ENCODE measurements at regions not wholly inside any gene's neighbourhood (a gene's known extent, or its start where the extent isn't known, plus 50 kb on each side); places are given as distances from the start of the nearest gene placed in this dataset.
"Not testable (repeated sequence)": the region's sequence is repeated elsewhere in the genome, so short reads cannot be mapped to it uniquely, and the experiment has no call there.

DNA sequence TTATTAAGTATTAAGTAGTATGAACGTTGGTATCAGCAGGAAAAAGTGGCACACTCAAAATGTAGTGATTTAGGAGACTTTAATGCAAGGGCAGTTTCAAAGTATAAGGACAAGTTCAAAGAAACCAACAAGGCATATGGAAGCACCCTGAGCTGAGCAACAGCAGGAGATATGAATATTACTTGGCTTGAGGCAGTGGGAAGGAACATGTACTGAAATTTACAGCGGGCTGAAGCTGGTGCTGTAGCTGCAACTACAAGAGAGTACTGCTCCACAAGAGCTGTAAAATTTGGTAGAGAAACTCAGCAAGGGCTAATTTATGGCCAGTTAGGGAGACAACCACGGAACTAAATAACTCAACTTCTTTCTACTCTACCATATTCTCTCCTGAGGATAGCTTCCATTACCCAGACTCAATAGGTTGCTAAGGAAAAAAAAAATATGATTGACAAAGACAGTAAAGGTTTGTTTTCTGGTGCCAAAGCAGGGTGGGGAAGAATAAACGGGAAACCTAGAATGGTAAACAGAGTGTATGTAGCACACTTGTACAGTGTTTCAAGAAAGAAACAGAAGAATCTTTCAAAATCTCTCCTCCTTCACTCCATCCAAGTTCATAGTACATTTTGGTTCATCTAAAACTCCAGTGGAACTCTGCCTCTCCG, 487.8 kb upstream of the MGAT4C start:
- no peak for DNase-seq

DNA sequence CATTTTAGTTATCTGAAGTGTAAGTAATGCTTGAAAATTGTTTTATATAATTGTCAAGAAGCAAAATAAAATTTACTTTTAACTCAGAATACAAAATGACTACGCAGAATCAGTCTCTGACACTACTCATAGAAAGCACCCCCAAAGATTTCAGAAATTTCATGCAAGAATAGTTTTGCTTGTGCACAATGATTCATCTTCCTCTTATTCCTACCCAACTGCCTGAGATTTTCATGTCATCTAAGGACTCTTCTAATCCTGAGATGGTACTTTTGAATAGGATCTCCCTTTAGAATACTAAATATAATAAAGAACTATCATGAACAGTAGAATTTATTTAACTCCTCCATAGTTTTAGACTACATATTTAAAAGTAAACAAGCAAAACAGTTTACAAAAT, 485.3 kb upstream of the MGAT4C start:
- no peak for DNase-seq

DNA sequence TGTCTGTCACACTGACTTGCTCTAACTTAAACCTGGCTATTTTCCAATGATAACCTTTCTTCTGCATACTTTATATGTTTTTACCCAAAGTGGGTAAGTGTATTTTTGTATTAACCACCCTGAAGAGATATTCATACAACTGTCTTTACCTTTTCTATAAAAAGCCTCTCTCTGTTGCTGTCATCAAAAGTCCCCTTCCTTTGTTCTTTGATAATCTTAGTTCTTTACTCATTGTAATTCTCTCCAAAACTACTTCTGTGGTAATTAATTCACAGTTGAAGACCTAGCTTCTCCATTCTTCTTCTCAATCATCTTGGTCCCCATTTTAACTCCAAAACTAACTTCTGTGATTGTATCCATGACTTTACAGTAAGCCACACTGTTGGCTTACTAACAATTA, 479.7 kb upstream of the MGAT4C start:
- DNase-seq: no peak

DNA sequence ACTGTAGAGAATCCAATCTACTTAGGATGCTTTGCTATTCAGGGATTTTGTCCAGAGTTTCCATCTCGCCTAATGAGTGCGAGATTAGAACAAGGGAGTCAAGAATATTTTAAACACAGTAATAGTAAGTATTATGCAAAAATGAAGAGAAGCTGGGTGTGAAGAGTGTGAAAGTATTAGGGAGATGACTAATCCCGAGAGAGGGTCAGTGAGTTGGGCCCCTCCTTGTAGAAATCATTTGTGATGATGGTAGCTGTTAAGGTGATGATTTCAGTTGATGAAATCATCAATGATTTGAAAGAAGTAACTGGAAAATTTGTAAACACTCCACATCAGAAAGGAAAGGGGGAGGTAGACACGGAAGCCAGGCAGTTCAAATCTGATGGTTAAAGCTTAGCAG, 478.9 kb upstream of the MGAT4C start:
- DNase-seq: no peak

DNA sequence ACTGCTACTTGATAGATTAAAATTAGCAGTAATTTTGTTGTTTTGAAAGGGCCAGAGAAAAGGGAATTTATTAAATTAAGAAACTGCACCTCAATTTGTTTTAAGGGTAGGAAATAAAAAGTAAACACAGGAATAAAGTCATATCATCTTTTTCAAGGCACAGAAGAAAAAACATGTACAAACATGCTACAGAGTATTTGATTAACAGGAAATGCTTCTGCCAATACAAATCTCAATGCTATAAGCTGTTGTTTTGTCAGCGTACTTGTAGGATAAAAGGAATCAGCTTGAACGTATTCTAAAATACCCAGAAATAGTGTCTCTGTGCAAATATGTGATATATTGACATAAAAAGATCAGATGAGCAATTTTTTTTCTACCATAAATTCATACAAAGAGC, 474.0 kb upstream of the MGAT4C start:
- DNase-seq: no peak

DNA sequence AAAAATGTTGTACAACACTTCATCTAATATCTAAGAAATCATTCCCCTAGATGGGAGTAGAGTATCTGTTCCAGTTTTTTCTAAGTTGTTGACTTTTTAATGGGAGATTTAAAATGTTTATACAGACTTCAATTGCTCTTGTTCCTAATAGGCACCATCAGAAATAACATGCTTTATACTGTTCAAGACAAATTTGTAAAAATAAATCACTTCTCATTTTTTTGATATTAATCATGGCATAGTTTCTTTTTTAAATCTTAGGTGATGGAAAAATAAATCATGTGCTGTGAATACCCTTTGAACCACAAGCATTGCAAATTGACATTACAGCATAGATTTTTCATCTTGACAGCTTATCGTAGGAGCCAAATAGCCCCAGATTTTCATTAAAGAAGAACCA, 473.5 kb upstream of the MGAT4C start:
- no peak for DNase-seq

DNA sequence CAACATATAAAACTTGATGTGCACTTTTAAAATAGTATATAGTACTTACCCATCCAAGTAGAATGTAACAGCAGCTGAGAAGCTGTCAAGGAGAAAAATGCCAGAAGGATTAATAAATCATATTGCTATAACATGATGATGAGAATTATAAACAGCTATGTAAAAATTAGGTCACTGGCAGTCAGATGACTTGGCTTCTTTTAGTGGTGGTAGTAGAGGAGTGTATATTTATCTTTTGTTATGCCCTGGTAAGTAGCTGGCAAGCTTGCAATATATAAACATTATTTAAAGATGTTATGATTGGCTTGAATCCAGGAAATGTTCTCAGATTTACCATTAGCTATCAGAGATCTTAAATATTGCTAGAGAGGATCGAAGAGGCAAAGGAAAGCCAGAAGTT, 471.0 kb upstream of the MGAT4C start:
- no peak for DNase-seq

DNA sequence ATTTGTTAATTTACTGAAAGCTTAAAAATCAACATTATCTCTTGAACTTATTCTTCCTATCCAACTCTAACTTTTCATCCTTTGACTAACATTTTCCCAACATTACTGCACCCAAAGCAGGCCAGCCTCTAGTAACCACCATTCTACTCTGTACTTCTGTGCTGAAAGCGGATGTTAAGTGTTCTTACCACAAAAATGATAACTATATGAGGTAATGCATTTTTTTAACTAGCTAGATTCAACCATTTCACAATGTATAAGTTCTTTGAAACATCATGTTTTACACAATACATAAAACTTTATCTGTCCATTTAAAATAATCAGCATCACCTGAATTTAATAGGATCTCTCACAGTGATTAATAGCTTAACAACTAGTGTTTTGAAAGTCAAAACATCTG, 468.5 kb upstream of the MGAT4C start:
- no peak for DNase-seq

DNA sequence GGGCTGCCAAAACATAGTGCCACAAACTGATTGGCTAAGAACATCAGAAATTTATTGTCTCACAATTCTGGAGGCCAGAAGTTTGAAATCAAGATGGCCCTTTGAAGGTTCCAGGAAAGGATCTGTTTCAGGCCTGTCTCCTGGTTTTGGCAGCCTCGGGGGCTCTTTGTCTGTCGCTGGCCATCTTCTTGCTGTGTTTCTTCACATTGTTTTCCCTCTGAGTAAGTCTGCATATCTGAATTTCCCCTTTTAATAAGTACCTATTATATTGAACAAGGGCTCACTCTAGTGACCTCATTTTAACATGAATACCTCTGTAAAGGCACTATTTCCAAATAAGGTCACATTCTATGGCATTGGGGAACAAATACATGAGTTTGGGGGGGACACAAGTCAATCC, 467.1 kb upstream of the MGAT4C start:
- no peak for DNase-seq

DNA sequence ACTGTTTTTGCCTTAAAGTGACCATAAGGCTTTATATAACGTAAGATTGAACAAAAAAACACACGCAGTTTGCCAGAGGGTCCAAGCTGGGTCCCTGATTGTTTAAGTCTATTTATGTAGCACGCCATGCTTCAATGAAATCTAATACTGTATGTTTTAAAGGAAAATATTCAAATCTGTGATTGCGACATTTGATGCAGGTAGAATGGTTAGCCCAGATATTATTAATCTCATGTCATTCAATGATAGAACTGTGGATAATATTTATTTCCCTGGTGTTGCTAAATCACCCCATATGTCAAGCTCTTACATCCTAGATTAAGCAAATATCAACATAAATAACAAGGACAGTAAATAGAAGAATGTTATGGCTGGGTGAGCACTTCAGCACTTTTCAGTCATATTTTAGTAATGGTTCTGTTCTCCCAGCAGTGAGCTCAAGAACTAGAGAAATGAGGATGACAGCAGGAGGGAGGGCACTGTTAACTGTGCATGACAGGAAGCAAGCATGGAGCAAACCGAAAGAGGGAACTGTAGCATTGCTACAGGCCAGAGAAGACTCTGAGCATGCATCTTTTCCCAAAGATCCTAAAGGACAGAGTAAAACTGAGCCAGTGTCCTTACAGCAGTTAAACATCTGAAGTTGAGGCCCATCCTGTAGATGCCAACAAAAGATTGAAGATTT, 465.7 kb upstream of the MGAT4C start:
- DNase-seq: no peak

DNA sequence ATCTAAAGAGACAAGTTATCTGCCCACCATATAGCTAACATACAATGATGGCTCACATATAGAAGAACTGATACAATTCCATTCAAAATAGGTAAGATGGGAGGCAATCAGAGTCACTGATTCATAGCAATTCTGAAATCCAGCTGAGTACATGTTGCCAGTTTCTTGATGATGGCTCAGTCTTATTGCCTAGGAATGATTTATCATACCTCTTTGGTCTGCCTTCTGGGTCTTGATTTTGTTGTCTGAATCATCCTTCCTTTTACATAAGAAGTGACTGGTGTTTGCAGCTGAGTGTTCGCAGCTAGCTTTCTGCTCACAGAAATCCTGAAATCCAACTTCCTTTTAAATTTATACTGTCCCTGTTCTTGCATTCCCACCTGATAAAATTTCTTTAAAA, 463.2 kb upstream of the MGAT4C start:
- DNase-seq: no peak

DNA sequence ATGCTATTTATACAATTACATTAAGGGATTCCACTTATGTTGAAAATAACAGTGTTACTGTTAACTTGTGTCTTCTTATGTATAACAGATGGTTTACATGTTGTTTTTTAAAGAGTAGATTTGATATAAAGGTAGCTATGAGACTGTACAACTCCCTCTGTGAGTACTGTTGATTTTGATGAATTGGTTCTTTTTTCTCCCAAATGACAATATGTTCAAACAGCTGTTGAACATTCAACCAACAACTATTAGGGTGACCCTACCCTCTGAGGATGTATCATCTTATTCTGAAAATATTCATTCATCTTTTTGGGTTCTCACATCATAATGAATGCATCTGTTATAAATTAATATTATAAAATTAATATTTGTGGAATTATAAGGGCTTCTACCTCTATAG, 456.9 kb upstream of the MGAT4C start:
- no peak for DNase-seq

DNA sequence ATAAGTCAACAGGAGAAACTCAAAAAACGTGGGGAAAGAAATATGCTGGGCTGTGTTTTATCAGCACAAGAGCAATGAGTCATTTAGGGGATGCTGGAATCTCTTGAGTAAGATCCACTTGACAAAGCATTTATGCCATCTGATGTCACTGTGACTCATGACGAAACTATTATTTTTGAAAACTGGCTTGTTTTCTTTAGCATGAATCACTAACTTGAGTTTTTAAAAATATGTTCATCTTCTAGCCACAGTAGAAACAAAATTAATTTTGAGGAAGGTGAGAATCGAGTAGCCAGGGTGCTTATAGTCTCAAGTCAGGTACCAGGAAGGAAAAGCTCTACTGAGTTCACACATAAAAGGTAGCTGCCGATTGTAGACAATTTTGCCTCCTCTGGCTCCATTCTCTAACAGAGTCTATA, 456.2 kb upstream of the MGAT4C start:
- DNase-seq: no peak

DNA sequence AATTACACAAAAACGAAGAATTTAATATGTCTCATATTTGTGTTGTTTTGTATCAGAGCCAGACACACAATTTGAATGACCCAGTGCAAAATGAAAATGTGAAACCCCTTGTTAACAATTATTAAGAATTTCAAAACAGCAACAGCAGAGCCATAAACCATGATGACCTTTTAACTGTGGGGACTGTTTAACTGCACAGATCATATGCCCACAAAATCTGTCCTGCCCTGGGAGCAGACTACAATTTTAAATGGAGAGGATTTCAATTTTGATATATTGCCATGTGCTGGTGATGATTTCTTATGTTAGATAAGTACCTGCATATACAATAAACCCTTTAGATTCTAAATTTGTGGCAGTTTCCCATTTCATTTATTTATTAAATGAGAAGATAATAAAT, 455.5 kb upstream of the MGAT4C start:
- no peak for DNase-seq

DNA sequence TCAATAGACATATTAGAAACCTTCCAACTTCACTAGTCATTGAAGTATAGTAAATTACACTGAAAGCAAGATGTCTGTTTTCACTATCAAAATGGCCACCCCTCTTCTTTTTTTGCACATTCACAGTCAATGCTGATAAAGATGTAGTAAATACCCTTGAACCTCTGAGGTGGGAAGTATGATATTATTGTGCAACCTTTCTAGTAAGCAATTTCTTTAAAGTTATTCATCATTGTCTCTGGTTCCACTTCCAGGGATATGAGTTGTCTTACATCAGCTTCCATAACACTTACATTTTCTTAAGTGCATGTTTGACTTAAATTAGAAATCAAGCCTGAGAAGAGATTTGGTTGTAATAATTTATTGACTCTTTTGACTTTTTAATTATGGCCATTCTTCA, 453.9 kb upstream of the MGAT4C start:
- no peak for DNase-seq

DNA sequence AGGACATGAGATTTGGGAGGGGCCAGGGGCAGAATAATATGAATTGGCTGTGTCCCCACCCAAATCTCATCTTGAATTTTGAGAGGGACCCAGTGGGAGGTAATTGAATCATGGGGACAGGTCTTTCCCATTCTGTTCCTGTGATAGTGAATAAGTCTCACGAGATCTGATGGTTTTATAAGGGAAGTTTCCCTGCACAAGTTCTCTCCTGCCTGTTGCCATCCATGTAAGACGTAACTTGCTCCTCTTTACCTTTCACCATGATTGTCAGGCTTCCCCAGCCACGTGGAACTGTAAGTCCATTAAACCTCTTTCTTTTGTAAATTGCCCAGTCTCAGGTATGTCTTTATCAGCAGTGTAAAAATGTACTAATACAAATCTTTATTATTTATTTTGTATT, 452.8 kb upstream of the MGAT4C start:
- DNase-seq: not testable (repeated sequence)

DNA sequence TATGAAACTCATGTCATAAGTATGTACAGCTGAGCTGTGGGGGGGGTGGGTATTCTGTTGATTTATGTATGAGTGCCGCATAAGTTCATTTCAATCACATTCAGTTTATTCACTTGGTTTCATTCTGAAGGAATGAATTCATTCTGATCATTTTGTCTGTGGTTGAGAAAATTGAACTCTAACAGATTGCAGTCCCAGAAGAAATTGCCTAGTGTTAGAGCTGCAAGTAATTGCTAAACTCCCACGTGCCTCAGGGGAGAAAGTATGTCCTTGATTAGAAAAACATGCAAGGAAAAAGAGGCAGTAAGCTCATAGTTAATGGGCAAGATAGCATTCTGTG, 442.4 kb upstream of the MGAT4C start:
- DNase-seq: no peak

DNA sequence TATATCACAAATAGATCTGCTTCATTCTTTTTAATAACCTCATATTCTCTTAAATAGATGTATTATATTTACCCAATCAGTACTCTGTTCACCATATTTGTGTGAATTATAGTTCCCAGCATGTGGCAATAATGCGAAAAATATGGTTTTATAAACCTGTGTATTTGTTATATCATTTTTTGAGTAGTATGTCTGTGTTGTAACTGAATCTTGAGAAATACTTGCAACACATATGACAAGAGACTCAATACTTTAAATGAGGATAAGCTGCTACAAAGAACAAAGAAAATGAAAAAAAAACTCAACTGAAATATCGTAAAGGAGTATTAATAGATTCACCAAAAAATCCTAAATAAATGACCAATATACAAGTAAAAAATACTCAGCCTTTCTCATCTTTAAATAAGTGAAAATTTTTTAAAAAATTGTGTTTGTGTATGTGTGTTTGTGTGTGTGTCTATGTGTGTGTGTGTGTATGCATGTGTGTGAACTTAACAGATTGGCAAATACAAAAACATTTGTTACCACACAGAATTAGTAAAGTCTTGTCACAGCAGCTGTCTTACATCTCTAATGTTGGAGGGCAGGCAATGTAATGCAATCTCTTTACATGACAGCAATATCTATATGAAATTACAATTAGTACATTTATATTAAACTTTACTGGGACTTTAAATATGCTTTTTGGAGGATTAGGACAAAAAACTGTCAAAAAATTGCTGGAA, 441.9 kb upstream of the MGAT4C start:
- DNase-seq: no peak

DNA sequence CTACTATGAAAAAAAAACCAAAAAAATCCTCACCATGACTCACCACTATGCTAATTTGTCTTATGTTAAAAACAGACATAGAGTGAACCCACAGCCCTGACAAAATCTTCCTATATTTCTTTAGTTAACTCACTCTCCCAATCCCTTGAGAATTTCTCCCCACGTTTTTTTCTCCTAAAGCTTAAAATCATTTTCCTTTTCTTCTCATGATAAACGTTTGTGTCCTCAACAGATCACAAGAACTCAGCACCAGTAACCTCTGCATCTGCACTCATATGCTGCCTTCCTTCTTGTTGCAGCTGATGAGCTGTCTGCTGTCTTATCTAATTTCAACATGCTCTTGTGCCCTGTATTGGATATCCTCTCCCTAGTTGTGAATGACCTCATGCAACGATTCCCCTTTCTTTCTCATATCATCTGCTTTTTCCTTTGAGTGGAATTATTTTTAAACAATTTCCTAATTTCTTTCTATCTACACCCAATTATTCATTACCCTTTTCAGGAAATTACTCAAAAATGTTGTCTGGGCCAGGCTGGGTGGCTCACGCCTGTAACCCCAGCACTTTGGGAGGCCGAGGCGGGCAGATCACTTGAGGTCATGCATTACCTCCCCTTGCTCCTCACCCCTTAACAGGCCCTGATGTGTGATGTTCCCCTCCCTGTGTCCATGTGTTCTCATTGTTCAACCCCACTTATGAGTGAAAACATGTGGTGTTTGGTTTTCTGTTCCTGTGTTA, 427.5 kb upstream of the MGAT4C start:
- DNase-seq: no peak

DNA sequence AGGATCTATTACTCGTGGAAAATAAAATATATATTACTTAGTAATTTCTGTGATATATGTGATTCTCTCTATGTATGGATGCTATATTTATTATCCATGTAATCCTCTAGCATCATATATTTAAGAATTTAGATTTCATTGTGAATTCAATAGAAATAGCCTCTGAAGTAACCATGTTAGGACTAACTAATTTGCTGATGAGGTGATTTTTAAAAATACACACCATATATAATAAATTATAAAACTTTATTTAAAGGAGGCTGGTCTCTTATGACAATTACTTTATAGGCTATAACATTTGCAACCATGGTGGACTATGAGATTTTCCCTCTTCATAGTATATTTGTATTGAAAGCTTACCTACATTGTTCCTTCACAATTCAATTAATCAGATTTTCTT, 424.9 kb upstream of the MGAT4C start:
- DNase-seq: no peak

DNA sequence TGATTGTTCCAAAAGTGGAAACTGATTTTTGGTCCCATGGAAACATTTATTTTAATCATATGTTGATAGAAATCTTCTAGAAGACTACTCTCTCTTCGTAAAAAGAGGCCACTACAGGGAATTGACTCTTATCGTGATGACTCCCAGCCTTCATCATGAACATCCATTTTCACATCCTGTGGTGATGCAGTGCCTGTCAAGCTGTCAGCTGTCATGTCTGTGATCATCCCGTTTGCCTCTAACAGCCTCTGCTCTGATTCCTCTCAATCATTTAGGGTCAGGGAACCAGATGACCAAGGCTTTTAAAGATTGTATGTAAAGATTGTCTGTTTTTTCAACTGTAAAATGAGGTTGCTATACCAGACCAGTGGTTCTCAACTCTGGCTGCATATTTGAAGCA, 419.0 kb upstream of the MGAT4C start:
- DNase-seq: no peak

DNA sequence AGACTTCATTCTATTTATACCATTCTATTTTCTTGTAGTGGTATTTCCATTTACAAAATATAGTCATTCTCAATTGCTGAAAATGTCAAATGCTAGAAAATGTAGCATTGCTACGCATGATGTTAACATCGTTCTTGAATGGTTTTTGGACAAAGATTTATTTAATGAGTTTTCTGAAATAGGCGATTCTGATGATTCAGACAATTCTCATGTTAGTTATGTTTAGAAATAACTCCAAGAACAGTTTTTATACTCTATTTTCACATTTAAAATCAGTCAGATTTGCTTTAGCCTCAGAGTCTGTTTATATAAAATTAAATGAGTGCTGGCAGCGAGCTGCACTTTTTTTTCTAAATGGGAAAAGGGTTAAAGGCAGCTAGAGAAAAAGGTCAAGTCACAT, 414.8 kb upstream of the MGAT4C start:
- DNase-seq: no peak

DNA sequence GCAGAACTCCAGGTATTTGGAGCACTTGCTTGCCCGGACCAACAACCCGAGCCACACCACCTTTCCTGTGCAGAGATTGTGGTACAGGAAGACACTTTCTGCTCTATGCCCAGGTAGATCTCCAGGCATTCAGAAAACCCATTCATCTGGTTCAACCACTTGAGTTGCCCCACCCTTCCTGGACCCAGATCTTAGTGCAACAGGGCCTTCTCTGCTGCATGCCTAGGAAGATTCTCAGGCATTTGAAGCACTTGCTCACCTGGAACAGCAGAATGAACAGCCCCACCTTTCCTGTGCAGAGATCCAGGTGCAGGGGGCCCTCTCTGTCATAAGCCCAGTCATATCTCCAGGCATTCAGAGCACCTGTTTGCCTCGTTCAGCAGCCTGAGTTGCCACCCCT, 412.8 kb upstream of the MGAT4C start:
- DNase-seq: no peak
